Thyroid gland (tissue), 4 donors: ENCODE measurements at regions not wholly inside any gene's neighbourhood (a gene's known extent, or its start where the extent isn't known, plus 50 kb on each side); places are given as distances from the start of the nearest gene placed in this dataset.
"Not testable (repeated sequence)": the region's sequence is repeated elsewhere in the genome, so short reads cannot be mapped to it uniquely, and the experiment has no call there.

ENCODE experiments used
- CTCF ChIP-seq, 6 experiments: fragments of 200-600 bp in 3 of 6; fragments of 450-650 bp in 3 of 6; sonication (generic) in 3 of 6; IDR thresholded peaks; one replicate each; pipeline ENCODE4 v1.5.1; 2016 to 2019; ENCODE audit warnings: antibody characterized with exemption in 6 of 6, mild to moderate bottlenecking in 2 of 6, inconsistent platforms in 1 of 6, moderate library complexity in 1 of 6
- POLR2A ChIP-seq, 2 donors: fragments of 450-650 bp; IDR thresholded peaks; one replicate each; pipeline ENCODE4 v1.6.1; 2017; ENCODE audit warnings: antibody characterized with exemption in 2 of 2, mild to moderate bottlenecking in 2 of 2, moderate library complexity in 1 of 2

- not testable (repeated sequence) for TF ChIP-seq CTCF, POLR2A (IDR thresholded peaks at IDR 0.05)
Observed at GRCh38 chr1:91095321-91095720, 73.5 kb upstream of the ZNF644 start.
